ENCODE measurements at regions not wholly inside any gene's neighbourhood (a gene's known extent, or its start where the extent isn't known, plus 50 kb on each side); places are given as distances from the start of the nearest gene placed in this dataset.
"Not testable (repeated sequence)": the region's sequence is repeated elsewhere in the genome, so short reads cannot be mapped to it uniquely, and the experiment has no call there.

- DNase-seq = peak; percentile 96
These were observed 93.7 kb upstream of the METTL14 start for GRCh38 chr4:118591339-118592046.

- not testable (repeated sequence) for DNase-seq
These were observed 92.9 kb upstream of the METTL14 start for GRCh38 chr4:118592289-118592688.

DNA sequence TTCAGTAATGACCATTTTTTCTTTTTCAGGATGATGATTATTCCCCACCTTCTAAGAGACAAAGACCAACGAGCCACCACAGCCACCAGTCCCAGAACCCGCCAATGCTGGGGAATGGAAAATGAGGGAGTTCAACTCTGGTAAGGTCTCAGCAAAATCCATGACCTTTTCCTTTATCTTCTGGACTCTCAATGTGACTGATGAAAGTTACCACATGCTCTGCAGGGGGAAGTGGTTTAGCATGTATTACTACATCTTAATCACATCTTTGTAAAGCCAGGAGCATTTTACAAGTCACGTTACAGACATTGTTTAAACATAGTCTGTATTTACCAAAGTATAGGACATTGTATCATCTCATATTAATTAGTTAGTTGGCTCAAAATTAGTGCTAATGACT is 89.3 kb upstream of the METTL14 start:
- peak; percentile 25 for DNase-seq

- not testable (repeated sequence) for DNase-seq
These were observed 60.1 kb upstream of the METTL14 start for GRCh38 chr4:118625097-118625496.

GRCh38 chr4:118629697-118630096 is 55.5 kb upstream of the METTL14 start:
- DNase-seq = peak; percentile 21

DNA sequence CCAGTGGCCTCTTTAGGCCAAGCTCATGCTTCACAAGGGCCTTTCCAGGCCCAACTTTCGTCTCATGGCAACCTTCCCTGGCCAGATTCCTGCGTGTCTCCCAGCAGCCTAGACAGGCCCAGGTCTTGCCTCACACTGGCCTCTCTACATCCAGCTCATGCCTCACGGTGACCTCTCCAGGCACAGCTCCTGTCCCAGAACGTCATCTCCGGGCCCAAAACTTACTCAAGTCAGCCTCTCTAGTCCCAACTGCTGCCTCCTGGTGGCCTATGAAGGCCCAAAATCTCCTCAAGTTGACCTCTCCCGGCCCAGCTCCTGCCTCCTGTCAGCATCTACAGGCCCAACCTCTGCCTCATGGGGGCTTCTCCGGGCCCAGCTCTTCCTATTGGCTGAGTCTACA is 54.3 kb upstream of the METTL14 start:
- not testable (repeated sequence) for DNase-seq

DNA sequence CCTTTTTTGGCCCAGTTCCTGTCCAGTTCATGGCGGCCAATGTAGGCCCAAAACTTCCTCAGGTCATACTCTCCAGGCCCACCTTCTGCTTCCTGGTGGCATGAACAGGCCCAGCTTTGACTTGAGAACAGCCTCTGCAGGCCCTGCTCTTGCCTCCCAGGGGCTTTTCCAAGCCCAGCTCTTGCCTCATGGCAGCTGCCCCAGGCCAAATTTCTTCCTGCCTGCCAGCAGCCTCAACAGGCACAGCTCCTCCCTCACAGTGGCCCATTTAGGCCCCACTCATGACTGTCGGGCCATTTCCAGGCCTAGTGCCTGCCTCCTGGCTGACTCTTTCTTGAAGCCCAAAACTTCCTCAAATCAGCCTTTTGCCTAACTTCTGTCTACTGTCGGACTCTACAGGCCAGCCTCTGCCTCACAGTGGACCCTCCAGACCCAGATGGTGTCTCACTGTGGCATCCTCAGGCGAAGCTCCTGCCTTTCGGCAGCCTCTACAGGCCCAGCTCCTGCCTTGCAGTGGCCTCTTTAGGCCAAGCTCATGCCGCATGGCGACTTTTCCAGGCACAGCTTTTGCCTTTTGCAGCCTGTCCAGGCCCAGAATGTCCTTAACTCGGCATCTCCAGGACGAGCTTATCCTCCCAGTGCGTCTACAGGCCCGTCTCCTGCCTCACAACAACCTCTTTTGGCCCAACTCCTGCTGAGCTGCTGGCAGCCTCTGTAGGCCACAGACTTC is 53.7 kb upstream of the METTL14 start:
- not testable (repeated sequence) for DNase-seq

- not testable (repeated sequence) for DNase-seq
These were observed 51.7 kb upstream of the METTL14 start for GRCh38 chr4:118633476-118633875.

GRCh38 chr4:118634126-118634875 is 50.9 kb upstream of the METTL14 start:
- DNase-seq = not testable (repeated sequence)

All from hematopoietic multipotent progenitor cell treated with erythropoietin and hydrocortisone succinate and interleukin-3 and kit ligand, for 4 days (in vitro differentiated cells).